ENCODE measurements at regions not wholly inside any gene's neighbourhood (a gene's known extent, or its start where the extent isn't known, plus 50 kb on each side); places are given as distances from the start of the nearest gene placed in this dataset.

- intact Hi-C loops (cut with micrococcal nuclease) = no loop called here
These were observed 554.6 kb downstream of the PLA2G4A start for GRCh38 chr1:187383366-187383765.

DNA sequence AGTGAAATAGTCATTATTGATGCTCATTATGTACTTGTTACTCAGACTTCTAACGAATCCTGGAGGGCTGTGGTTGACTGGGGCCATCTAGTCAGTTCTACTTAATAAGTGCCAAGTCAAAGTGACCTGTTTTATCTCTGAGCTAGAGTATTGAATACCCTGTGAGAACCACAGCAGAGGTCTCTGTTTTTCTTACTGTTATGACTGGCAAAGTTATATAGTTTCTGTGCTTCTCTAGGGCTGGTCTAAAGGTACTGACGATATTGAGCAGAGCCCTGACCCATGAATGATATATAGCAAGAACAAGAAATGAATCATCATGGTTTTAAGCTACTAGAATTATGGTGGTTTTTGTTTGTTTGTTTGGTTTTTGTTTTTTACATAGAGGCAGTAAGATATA lies 555.8 kb downstream of the PLA2G4A start:
- TF ChIP-seq, protein P1, sequence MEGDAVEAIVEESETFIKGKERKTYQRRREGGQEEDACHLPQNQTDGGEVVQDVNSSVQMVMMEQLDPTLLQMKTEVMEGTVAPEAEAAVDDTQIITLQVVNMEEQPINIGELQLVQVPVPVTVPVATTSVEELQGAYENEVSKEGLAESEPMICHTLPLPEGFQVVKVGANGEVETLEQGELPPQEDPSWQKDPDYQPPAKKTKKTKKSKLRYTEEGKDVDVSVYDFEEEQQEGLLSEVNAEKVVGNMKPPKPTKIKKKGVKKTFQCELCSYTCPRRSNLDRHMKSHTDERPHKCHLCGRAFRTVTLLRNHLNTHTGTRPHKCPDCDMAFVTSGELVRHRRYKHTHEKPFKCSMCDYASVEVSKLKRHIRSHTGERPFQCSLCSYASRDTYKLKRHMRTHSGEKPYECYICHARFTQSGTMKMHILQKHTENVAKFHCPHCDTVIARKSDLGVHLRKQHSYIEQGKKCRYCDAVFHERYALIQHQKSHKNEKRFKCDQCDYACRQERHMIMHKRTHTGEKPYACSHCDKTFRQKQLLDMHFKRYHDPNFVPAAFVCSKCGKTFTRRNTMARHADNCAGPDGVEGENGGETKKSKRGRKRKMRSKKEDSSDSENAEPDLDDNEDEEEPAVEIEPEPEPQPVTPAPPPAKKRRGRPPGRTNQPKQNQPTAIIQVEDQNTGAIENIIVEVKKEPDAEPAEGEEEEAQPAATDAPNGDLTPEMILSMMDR (IDR thresholded peaks at IDR 0.05; ENCODE audit: borderline replicate concordance) = no peak
- no peak for DNase-seq
- no peaks in the 10 kb centered on the region for H3K27me3 ChIP-seq (ENCODE audit: low read depth)
- no peak overlapping the region for H3K4me3 ChIP-seq
- no peaks in the 10 kb centered on the region for H3K9me3 ChIP-seq (replicated peaks)
- no peaks in the 10 kb centered on the region for H3K4me1 ChIP-seq
- intact Hi-C loops (cut with micrococcal nuclease) = no loop called here
- no peaks in the 10 kb centered on the region for H3K36me3 ChIP-seq
- no peak overlapping the region for H3K27ac ChIP-seq (replicated peaks)

More at GRCh38 chr1:187383366-187383765, 554.6 kb downstream of the PLA2G4A start:
- no peaks in the 10 kb centered on the region for H3K36me3 ChIP-seq
- H3K4me3 ChIP-seq = no peak overlapping the region
- no peak overlapping the region for H3K27ac ChIP-seq (replicated peaks)
- H3K9me3 ChIP-seq (replicated peaks) = no peaks in the 10 kb centered on the region
- TF ChIP-seq, protein P1 (IDR thresholded peaks at IDR 0.05; ENCODE audit: borderline replicate concordance) = no peak
- DNase-seq = no peak
- H3K4me1 ChIP-seq = no peaks in the 10 kb centered on the region
- H3K27me3 ChIP-seq (ENCODE audit: low read depth) = no peaks in the 10 kb centered on the region

DNA sequence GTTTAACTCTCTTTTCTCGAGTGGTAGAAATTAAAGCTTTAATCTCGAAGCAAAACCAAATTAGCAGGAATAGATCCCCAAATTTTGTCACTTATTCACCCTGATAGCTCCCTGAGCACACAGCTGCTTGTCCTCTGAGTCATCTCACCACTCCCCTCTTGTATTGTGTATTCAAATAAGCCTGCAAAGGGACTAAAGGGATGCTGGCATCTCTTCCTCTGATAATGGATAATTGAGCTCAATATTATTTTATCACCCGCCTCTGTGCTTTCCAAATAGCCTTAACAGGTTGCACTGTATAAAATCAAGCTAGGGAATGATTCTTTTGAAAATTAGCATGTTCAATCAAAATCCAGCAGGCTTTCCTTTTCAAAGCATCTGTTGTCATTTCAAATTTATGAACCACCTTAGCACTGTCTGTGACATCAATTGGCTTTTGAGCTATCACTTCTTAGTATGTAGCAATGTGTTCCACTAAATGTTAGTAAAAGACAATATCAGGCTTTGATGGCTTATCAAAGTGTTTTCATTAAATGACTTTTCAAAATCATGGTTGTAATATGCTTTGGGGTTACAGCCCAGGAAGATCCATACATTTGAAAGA lies 561.6 kb downstream of the PLA2G4A start:
- H3K27ac ChIP-seq (replicated peaks) = no peak overlapping the region
- H3K4me1 ChIP-seq = no peaks in the 10 kb centered on the region
- DNase-seq = no peak
- H3K27me3 ChIP-seq (ENCODE audit: low read depth) = no peaks in the 10 kb centered on the region
- H3K9me3 ChIP-seq (replicated peaks) = no peaks in the 10 kb centered on the region
- TF ChIP-seq, protein P1 (IDR thresholded peaks at IDR 0.05; ENCODE audit: borderline replicate concordance) = no peak
- no peaks in the 10 kb centered on the region for H3K36me3 ChIP-seq
- intact Hi-C loops (cut with micrococcal nuclease) = no loop called here
- no peak overlapping the region for H3K4me3 ChIP-seq

DNA sequence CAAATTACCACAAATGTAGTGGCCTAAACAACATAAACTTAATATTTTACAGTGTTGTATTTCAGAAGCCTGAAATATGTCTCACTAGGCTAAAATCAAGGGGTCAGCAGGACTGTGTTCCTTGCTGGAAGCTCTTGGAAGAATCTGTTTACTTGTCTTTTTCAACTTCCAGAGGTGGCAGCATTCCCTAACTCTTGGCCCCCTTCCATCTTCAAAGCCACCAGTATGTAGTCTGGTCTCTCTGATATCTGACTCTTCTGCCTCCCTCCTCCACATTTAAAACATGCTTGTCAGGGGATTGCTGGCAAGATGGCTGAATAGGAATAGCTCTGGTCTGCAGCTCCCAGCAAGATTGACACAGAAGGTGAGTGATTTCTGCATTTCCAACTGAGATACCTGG lies 567.5 kb downstream of the PLA2G4A start:
- TF ChIP-seq, protein P1 (IDR thresholded peaks at IDR 0.05; ENCODE audit: borderline replicate concordance) = no peak
- intact Hi-C loops (cut with micrococcal nuclease) = no loop called here
- Histone ChIP-seq H3K36me3 (no peaks in the 10 kb centered on the region), H3K4me3 (no peak overlapping the region), H3K9me3 (replicated peaks) (peaks cover 8% of the 10 kb centered on the region), H3K4me1 (no peaks in the 10 kb centered on the region), H3K27ac (replicated peaks) (no peak overlapping the region), H3K27me3 (ENCODE audit: low read depth) (peaks cover 4% of the 10 kb centered on the region)
- no peak for DNase-seq

DNA sequence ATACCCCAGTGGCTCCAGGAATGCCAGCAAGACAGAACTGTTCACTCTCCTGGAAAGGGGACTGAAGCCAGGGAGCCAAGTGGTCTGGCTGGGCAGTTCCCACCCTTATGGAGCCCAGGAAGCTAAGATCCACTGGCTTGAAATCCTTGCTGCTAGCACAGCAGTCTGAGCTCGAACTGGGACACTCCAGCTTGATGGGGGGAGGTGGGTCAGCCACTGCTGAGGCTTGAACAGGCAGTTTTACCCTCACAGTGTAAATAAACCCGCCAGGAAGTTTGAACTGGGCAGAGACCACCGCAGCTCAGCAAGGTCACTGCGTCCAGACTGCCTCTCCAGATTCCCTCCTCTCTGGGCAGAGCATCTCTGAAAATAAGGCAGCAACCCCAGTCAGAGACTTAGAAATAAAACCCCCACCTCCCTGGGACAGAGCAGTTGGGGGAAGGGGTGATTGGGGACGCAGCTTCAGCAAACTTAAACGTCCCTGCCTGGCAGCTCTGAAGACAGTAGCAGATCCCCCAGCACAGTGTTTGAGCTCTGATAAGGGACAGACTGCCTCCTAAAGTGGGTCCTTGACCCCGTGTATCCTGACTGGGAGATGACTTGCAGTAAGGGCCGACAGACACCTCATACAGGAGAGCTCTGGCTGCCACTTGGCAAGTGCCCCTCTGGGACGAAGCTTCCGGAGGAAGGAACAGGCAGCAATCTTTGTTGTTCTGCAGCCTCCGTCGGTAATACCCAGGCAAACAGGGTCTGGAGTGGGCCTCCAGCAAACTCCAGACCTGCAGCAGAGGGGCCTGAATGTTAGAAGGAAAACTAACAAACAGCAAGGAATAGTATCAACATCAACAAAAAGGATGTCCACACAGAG lies 568.4 kb downstream of the PLA2G4A start:
- no peaks in the 10 kb centered on the region for H3K4me1 ChIP-seq

More for the DNA sequence above, 568.4 kb downstream of the PLA2G4A start:
- peaks cover 16% of the 10 kb centered on the region for H3K9me3 ChIP-seq (replicated peaks)
- TF ChIP-seq, protein P1 (IDR thresholded peaks at IDR 0.05; ENCODE audit: borderline replicate concordance) = no peak
- no peak overlapping the region for H3K27ac ChIP-seq (replicated peaks)
- no peak for DNase-seq
- H3K4me3 ChIP-seq = no peak overlapping the region
- no peaks in the 10 kb centered on the region for H3K36me3 ChIP-seq
- peaks cover 4% of the 10 kb centered on the region for H3K27me3 ChIP-seq (ENCODE audit: low read depth)
- intact Hi-C loops (cut with micrococcal nuclease) = no loop called here
